Activated CD4-positive, CD25-positive, alpha-beta regulatory T cell treated with anti-CD3 and anti-CD28 coated beads, Interleukin-2, amount 50 U/mL, for 72 hours (primary cell): ENCODE measurements at regions not wholly inside any gene's neighbourhood (a gene's known extent, or its start where the extent isn't known, plus 50 kb on each side); places are given as distances from the start of the nearest gene placed in this dataset.

Experiments
- DNase-seq: peaks from one replicate; pipeline ENCODE4 v3.0.0; 2021

- no peak for DNase-seq
Observed at GRCh38 chr14:38502239-38502638, 246.3 kb upstream of the CLEC14A start.

GRCh38 chr14:38500125-38500524, 244.2 kb upstream of the CLEC14A start:
- DNase-seq = no peak

- DNase-seq = no peak
Observed at GRCh38 chr14:38496092-38496491, 240.2 kb upstream of the CLEC14A start.

- no peak for DNase-seq
Observed at GRCh38 chr14:38490273-38490672, 234.4 kb upstream of the CLEC14A start.

- DNase-seq = no peak
Observed at GRCh38 chr14:38485026-38485425, 229.1 kb upstream of the CLEC14A start.

GRCh38 chr14:38481952-38482678, 226.2 kb upstream of the CLEC14A start:
- DNase-seq = no peak

- no peak for DNase-seq
Observed at GRCh38 chr14:38469156-38469555, 213.3 kb upstream of the CLEC14A start.

- no peak for DNase-seq
Observed at GRCh38 chr14:38442208-38442607, 186.3 kb upstream of the CLEC14A start.

- no peak for DNase-seq
Observed at GRCh38 chr14:38432186-38432585, 176.3 kb upstream of the CLEC14A start.

- DNase-seq = no peak
Observed at GRCh38 chr14:38431156-38431555, 175.3 kb upstream of the CLEC14A start.

- no peak for DNase-seq
Observed at GRCh38 chr14:38430522-38430921, 174.6 kb upstream of the CLEC14A start.

GRCh38 chr14:38425324-38425976, 169.6 kb upstream of the CLEC14A start:
- no peak for DNase-seq

- DNase-seq = no peak
Observed at GRCh38 chr14:38420048-38420447, 164.2 kb upstream of the CLEC14A start.

- DNase-seq = no peak
Observed at GRCh38 chr14:38419579-38419978, 163.7 kb upstream of the CLEC14A start.

- no peak for DNase-seq
Observed at GRCh38 chr14:38412654-38413053, 156.8 kb upstream of the CLEC14A start.

GRCh38 chr14:38410442-38410841, 154.5 kb upstream of the CLEC14A start:
- no peak for DNase-seq

GRCh38 chr14:38409071-38409705, 153.3 kb upstream of the CLEC14A start:
- DNase-seq = no peak

- DNase-seq = no peak
Observed at GRCh38 chr14:38405851-38406635, 150.2 kb upstream of the CLEC14A start.

- no peak for DNase-seq
Observed at GRCh38 chr14:38404616-38405015, 148.7 kb upstream of the CLEC14A start.

- no peak for DNase-seq
Observed at GRCh38 chr14:38404100-38404541, 148.2 kb upstream of the CLEC14A start.

- no peak for DNase-seq
Observed at GRCh38 chr14:38400751-38401150, 144.9 kb upstream of the CLEC14A start.

- no peak for DNase-seq
Observed at GRCh38 chr14:38399652-38400051, 143.8 kb upstream of the CLEC14A start.

- DNase-seq = no peak
Observed at GRCh38 chr14:38394767-38395166, 138.9 kb upstream of the CLEC14A start.
